Renal pelvis (tissue), 1 donor: ENCODE measurements at regions not wholly inside any gene's neighbourhood (a gene's known extent, or its start where the extent isn't known, plus 50 kb on each side); places are given as distances from the start of the nearest gene placed in this dataset.
"Not testable (repeated sequence)": the region's sequence is repeated elsewhere in the genome, so short reads cannot be mapped to it uniquely, and the experiment has no call there.

Source experiments
- DNase-seq: peaks from one replicate; pipeline ENCODE4 v3.0.0-alpha.2; 2013

DNA sequence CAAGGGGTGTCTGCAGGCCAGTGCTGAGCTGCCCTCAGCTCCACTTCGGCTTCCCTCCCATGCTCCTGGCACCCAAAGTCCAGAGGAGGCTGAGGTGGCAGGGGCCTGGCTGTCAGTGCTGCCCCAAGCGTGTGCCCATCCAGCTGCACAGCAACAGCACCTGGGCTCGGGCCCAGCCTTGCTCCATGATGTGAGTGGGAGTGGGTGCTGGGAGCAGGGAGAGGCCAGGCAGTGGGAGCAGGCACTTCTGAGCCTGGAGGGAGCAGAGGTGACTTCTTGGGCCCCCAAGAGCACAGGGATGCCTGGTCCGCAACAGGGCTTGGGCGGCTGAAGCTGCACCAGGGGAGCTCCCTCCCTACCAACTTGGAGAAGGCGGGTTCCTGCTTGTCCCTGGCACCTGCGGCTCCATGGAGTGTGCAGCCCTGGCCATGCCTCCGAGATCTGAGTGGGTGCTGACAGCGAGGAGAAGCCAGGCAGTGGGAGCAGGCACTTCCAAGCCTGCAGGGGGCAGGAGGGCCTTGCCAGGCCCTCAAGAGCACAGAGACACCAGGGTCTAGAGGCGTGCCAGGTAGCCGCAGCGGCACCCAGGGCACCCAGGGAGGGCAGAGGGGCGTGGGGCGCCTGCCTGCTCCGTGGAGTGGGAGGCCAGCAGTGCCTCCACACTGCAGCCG is 366.7 kb upstream of the SGO1 start:
- no peak for DNase-seq

DNA sequence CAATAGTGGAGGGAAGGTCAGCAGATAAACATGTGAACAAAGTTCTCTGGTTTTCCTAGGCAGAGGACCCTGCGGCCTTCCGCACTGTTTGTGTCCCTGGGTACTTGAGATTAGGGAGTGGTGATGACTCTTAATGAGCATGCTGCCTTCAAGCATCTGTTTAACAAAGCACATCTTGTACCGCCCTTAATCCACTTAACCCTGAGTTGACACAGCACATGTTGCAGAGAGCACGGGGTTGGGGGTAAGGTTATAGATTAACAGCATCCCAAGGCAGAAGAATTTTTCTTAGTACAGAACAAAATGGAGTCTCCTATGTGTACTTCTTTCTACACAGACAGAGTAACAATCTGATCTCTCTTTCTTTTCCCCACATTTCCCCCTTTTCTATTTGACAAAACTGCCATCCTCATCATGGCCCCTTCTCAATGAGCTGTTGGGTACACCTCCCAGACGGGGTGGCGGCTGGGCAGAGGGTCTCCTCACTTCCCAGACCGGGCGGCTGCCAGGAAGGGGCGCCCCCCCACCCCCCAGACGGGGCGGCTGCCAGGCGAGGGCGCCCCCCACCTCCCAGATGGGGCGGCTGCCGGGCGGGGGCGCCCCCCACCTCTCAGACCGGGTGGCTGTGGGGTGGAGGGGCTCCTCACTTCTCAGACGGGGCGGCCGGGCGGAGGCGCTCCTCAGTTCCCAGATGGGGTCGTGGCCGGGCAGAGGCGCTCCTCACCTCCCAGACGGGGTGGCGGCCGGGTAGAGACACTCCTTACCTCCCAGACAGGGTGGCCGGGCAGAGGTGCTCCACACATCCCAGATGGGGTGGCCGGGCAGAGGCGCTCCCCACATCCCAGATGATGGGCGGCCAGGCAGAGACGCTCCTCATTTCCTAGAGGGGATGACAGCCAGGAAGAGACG is 361.6 kb upstream of the SGO1 start:
- not testable (repeated sequence) for DNase-seq

DNA sequence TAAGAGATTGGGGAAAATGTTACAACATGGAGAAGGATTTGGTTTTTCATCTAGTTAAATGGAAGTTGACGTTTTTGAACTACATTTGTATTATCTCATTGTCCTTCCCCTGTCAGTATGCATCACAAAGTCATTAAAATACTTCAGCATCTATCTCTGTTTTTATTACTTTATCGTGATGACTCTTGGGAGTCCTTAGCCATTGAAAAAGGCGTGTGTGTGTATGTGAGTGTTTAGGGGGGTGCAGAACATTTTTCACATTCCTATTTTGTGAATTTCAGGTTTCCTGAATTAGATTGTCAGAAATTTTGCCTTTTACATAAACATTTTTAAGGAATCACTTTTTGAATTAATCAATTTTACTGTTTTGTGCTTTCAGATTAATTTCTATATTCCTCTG is 360.6 kb upstream of the SGO1 start:
- DNase-seq: no peak

GRCh38 chr3:20543535-20544226 is 357.7 kb upstream of the SGO1 start:
- DNase-seq: no peak

- DNase-seq: no peak
Measured at GRCh38 chr3:20540066-20540465, 354.1 kb upstream of the SGO1 start.

GRCh38 chr3:20539666-20540065 is 353.7 kb upstream of the SGO1 start:
- DNase-seq: no peak

DNA sequence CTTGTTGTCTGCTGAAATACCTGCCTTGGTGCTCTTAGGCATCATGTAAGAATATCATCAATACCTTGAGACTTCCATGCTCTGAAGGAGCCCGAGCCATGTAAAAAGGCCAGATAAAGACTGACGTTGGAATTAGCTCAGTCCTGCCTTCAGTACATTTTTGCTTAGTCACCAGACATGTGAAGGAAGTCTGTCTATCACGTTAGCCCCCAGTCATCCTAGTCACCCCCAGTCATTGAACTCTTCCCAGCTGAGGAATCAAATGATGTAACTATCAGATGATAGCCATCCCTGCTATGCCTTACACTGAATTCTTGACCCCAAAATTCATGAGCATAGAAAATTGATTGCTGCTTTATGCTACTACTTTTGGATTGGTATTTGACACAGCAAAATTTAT is 351.2 kb upstream of the SGO1 start:
- DNase-seq: no peak

GRCh38 chr3:20529911-20530310 is 343.9 kb upstream of the SGO1 start:
- no peak for DNase-seq

DNA sequence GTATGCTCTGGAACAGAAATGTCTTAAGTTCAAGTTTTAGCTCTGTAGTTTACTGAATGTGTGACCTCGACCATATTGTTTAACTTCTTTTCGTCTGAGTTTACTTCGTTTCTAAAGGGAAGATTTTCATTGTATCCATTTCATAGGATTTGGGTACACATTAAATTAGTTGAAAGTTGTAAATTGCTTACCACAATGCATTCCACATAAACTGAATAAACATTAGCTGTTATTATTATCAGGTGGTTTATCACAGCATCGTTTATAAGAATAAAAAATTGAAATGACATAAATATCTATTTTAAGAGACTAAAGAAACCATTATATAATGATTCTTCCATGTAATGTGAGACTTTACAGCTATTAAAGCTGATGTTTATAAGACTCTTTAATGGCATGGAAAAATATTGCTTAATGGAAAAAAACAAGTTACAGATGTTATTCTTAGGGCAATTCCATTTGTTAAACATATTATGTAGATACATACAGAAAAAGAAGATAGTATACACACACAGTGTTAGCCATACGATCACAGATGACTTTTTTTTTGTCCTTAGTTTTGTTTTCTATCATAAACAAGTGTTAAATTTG is 342.3 kb upstream of the SGO1 start:
- DNase-seq: no peak

GRCh38 chr3:20527368-20527767 is 341.4 kb upstream of the SGO1 start:
- DNase-seq: no peak

GRCh38 chr3:20524328-20524727 is 338.3 kb upstream of the SGO1 start:
- DNase-seq: no peak

- DNase-seq: no peak
Measured at GRCh38 chr3:20523293-20523692, 337.3 kb upstream of the SGO1 start.

DNA sequence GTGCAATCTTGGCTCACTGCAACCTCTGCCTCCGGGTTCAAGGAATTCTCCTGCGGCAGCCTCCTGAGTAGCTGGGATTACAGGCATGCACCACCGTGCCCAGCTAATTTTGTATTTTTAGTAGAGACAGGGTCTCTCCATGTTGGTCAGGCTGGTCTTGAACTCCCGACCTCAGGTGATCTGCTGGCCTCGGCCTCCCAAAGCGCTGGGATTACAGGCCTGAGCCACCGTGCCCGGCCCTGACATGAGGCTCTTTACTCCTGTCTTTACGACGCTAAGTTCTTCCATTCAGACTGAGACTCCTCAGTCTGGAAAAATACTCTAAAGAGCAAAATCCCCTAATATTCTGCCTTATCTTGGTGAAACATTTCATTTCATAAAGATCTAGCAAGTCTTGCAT is 331.3 kb upstream of the SGO1 start:
- not testable (repeated sequence) for DNase-seq

DNA sequence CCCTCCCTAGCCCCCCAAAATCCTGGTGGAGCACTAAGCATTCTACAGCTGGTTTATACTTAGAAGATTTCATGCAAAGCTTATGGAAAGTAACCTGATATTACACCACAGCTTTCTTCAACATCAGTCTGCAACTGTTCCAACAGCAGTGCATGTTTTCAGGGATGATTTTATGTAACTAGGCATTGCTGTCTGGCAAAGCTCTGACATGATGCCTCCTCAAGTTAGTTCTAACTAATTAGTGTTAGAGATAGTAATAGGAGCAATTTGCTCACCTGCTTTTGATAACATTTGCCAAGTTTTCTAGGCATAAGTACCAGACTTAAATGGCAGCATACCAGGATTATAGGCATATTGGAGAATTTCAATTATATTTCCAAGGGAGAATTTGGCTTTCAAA is 330.3 kb upstream of the SGO1 start:
- DNase-seq: no peak

GRCh38 chr3:20515834-20516233 is 329.8 kb upstream of the SGO1 start:
- DNase-seq: no peak

GRCh38 chr3:20511863-20512505 is 326.0 kb upstream of the SGO1 start:
- peak; percentile 33 for DNase-seq

GRCh38 chr3:20510396-20510795 is 324.4 kb upstream of the SGO1 start:
- DNase-seq: no peak

DNA sequence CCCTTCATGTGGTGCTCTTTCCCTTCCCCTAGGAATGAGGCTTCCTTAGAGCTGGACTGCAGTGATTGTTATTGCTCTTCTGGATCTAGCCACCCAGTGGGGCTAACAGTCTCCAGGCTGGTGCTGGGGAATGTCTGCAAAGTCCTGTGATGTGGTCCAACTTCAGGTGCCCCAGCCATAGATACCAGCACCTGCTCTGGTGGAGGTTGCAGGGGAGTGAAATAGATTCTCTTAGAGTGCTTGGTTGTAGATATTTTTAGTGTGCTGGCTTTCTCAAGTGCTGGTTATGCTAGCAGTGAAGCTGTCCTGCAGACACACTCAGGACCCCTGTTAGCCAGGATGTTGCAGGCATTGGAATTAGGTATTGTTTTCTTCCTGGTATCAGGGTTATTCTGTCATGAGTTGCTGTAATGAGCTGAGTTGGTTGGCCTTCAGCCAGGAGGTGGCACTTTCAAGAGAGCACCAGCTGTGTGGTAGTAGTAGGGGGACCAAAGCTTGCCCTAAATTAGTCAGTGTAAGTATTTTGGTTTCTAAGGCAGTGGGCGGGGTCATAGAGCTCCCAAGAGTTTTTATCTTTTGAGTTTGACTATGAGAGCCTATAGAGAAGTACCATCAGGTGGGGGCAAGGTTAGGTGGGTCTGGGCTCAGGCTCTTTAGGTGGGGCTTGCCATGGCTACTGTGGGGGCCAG is 317.5 kb upstream of the SGO1 start:
- no peak for DNase-seq

DNA sequence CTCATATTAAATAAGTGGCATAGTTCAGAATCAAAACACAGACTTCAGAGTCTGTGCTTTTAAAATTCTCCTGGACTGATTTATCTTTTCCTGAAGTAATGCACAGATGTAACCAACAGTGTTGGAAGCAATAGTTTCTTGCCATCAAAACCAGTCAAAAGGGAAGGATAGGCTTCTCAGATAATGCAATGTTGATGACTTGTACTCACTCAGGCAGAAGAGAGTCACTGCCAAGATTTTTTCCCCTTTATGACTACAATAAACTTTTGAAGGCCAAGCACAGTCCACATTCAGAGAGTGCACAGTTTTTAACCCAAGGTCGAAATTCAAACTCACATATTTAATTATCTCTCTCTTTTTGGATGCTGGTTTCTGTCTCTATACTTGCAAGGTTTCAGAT is 305.0 kb upstream of the SGO1 start:
- no peak for DNase-seq

DNA sequence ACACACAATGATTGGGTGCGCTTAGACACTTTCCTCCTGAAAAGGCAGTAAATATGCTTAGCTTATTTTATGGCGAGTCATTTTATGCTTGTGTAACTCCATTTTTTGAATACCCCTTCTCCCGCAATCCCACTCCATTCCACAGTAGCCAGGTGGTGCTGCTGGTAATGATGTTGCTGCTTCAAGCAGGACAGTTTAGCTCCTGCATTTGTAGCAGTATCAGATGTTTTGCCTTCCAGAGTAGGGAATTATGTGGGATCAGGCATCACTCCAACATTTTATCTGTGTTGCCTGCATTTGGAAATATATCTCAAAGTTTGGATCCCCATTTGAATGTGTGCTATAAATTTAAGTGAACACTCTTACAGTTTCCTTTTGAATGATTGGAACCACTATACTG is 302.1 kb upstream of the SGO1 start:
- no peak for DNase-seq

DNA sequence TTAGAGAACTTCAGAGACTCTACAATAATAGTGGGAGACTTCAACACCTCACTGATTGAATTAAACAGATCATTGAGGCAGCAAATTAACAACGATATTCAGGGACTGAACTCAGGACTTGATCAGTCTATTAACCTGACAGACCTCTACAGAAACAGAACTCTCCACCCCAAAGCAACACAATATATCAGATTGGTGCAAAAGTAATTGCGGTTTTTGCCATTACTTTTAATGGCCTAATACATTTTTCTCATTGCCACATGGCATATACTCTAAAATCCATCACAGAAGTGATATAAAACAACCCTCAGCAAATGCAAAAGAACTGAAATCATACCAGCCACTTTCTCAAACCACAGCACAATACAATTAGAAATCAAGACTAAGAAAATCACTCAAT is 298.1 kb upstream of the SGO1 start:
- no peak for DNase-seq
